DND-41 (cell line): ENCODE measurements at regions not wholly inside any gene's neighbourhood (a gene's known extent, or its start where the extent isn't known, plus 50 kb on each side); places are given as distances from the start of the nearest gene placed in this dataset.

Source experiments
- ATAC-seq: fragments of 200-7000 bp; cut with Tn5 transposase; 3 replicates; pipeline ENCODE4 v1.9.1; 2021; ENCODE audit warnings: low read depth; ENCODE audit not compliant: insufficient read depth
- DNase-seq: peaks from one replicate; pipeline ENCODE4 v3.0.0-alpha.2; 2020
- H2AFZ ChIP-seq: 2 replicates; pipeline ENCODE4 v1.6.0; 2012; ENCODE audit warnings: low read depth, low read length
- H3K27ac ChIP-seq: 2 replicates; pipeline ENCODE4 v1.5.1; 2012; ENCODE audit warnings: low read length, inconsistent platforms
- H3K27me3 ChIP-seq: fragments of 200-600 bp; sonication (generic); 2 replicates; pipeline ENCODE4 v1.6.0; 2012; ENCODE audit warnings: low read length, mild to moderate bottlenecking, inconsistent platforms; ENCODE audit not compliant: insufficient read depth, poor library complexity
- H3K36me3 ChIP-seq: 2 replicates; pipeline ENCODE4 v1.5.1; 2012; ENCODE audit warnings: low read length, inconsistent platforms; ENCODE audit not compliant: insufficient read depth
- H3K4me1 ChIP-seq: 2 replicates; pipeline ENCODE4 v1.5.1; 2012; ENCODE audit warnings: mild to moderate bottlenecking, low read length; ENCODE audit not compliant: insufficient read depth
- H3K4me2 ChIP-seq: 2 replicates; pipeline ENCODE4 v1.6.0; 2012; ENCODE audit warnings: mild to moderate bottlenecking, moderate library complexity, low read length, inconsistent platforms; ENCODE audit not compliant: insufficient read depth
- H3K4me3 ChIP-seq, 2 experiments: fragments of 200-600 bp in 1 of 2; shearing (Covaris generic) in 1 of 2; 2 replicates each; pipeline ENCODE4 v1.5.1; 2012 to 2016; ENCODE audit warnings: inconsistent platforms in 2 of 2, low read length in 2 of 2, mild to moderate bottlenecking in 2 of 2, low read depth in 1 of 2, moderate library complexity in 1 of 2
- H3K79me2 ChIP-seq: 2 replicates; pipeline ENCODE4 v1.6.0; 2012; ENCODE audit warnings: low read length, inconsistent platforms; ENCODE audit not compliant: insufficient read depth
- H3K9ac ChIP-seq: 2 replicates; pipeline ENCODE4 v1.6.0; 2012; ENCODE audit warnings: low read depth, mild to moderate bottlenecking, inconsistent platforms, low read length, moderate library complexity
- H3K9me3 ChIP-seq: 2 replicates; pipeline ENCODE4 v1.5.1; 2012; ENCODE audit warnings: low read length, moderate library complexity, mild to moderate bottlenecking, inconsistent platforms; ENCODE audit not compliant: insufficient read depth, severe bottlenecking
- H4K20me1 ChIP-seq: 2 replicates; pipeline ENCODE4 v1.6.0; 2012; ENCODE audit warnings: low read length; ENCODE audit not compliant: insufficient read depth
- EZH2 ChIP-seq: IDR thresholded peaks from 3 replicates; pipeline ENCODE4 v1.6.1; 2012; ENCODE audit warnings: borderline replicate concordance, low read depth, mild to moderate bottlenecking, moderate library complexity, low read length, inconsistent platforms; ENCODE audit not compliant: severe bottlenecking
- TF ChIP-seq, protein P1 (sequence below): IDR thresholded peaks from 2 replicates; pipeline ENCODE4 v1.5.1; 2012; ENCODE audit warnings: borderline replicate concordance, low read length, moderate library complexity, mild to moderate bottlenecking; ENCODE audit not compliant: poor library complexity, severe bottlenecking; ENCODE audit errors: extremely low read depth

DNA sequence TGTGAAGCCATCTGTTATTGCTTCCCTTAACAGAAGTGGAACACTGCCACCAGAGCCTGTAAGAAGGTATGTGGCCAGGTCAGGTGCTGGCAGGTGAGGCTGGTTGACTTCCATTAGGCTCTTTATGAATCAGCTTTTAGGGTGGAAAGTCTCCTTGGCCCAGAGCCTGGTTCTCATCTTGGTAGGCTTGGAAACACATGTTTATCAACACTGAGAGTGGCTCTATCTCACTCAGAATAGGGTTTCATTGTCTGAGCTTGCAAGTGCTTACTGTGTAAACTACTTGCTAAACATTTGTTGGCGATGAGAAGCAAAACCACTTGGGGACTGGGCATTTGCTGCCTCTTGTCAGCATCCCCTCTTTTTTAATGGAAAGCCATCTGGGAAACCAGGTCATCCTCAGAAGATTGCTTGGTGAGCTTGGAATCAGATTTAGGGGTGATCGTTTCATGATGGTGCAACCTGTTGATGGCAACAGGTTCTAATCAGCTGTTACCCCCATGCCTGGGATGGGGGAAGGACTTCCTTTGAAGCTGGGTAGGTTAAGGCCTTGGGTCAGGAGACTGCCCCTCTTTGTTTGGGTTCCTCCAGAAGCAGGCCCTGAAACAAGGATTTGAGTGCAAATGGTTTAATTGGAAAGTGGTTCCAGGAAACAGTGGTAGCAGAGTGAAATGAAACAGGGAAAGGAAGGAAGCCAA is 75.0 kb upstream of the AMPD3 start:
- ATAC-seq (no peak), DNase-seq (no peak)
- H3K4me2 ChIP-seq, result no peak overlapping the region

DNA sequence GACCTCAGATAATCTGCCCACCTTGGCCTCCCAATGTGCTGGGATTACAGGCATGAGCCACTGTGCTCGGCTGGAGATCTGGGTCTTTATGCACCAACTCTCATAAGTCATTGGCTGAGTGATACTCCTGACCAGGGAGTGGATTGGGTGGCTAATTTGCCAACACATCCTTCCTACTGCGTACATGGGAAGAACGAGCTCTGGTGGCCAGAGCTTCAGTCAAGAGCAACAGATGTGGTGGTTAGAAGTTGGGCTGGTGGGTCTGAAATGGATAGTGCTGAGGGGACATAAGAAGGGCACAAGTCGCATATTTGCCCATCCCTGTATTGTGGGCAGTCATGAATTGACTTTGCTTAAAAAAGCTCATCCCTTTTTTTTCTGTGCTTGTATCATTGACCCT is 74.1 kb upstream of the AMPD3 start:
- no peak overlapping the region for H3K4me3 ChIP-seq
- no peak overlapping the region for H3K9ac ChIP-seq
- H4K20me1 ChIP-seq, result no peaks in the 10 kb centered on the region
- no peak overlapping the region for H2AFZ ChIP-seq
- H3K27me3 ChIP-seq, result no peaks in the 10 kb centered on the region
- H3K9me3 ChIP-seq, result no peaks in the 10 kb centered on the region
- H3K4me1 ChIP-seq, result no peaks in the 10 kb centered on the region
- no peak for DNase-seq
- H3K79me2 ChIP-seq, result no peaks in the 10 kb centered on the region
- H3K27ac ChIP-seq, result no peak overlapping the region
- no peaks in the 10 kb centered on the region for H3K36me3 ChIP-seq
- ATAC-seq, result no peak
- TF ChIP-seq, protein P1, sequence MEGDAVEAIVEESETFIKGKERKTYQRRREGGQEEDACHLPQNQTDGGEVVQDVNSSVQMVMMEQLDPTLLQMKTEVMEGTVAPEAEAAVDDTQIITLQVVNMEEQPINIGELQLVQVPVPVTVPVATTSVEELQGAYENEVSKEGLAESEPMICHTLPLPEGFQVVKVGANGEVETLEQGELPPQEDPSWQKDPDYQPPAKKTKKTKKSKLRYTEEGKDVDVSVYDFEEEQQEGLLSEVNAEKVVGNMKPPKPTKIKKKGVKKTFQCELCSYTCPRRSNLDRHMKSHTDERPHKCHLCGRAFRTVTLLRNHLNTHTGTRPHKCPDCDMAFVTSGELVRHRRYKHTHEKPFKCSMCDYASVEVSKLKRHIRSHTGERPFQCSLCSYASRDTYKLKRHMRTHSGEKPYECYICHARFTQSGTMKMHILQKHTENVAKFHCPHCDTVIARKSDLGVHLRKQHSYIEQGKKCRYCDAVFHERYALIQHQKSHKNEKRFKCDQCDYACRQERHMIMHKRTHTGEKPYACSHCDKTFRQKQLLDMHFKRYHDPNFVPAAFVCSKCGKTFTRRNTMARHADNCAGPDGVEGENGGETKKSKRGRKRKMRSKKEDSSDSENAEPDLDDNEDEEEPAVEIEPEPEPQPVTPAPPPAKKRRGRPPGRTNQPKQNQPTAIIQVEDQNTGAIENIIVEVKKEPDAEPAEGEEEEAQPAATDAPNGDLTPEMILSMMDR, result no peak
- no peak for TF ChIP-seq EZH2
- H3K4me2 ChIP-seq, result no peak overlapping the region

More for the DNA sequence above, 75.0 kb upstream of the AMPD3 start:
- H3K9ac ChIP-seq, result no peak overlapping the region
- H2AFZ ChIP-seq, result no peak overlapping the region
- no peaks in the 10 kb centered on the region for H3K27me3 ChIP-seq
- TF ChIP-seq, protein P1, result no peak
- no peak for TF ChIP-seq EZH2
- no peaks in the 10 kb centered on the region for H3K79me2 ChIP-seq
- H3K36me3 ChIP-seq, result no peaks in the 10 kb centered on the region
- no peaks in the 10 kb centered on the region for H3K4me1 ChIP-seq
- H4K20me1 ChIP-seq, result no peaks in the 10 kb centered on the region
- H3K4me3 ChIP-seq, result no peak overlapping the region
- no peaks in the 10 kb centered on the region for H3K9me3 ChIP-seq
- H3K27ac ChIP-seq, result no peak overlapping the region

- H4K20me1 ChIP-seq, result no peaks in the 10 kb centered on the region
- no peak overlapping the region for H3K4me3 ChIP-seq
- H3K9me3 ChIP-seq, result no peaks in the 10 kb centered on the region
- ATAC-seq (no peak), DNase-seq (no peak)
- H3K27ac ChIP-seq, result no peak overlapping the region
- no peaks in the 10 kb centered on the region for H3K36me3 ChIP-seq
- no peak overlapping the region for H3K4me2 ChIP-seq
- H3K9ac ChIP-seq, result no peak overlapping the region
- H3K27me3 ChIP-seq, result no peaks in the 10 kb centered on the region
- H2AFZ ChIP-seq, result no peak overlapping the region
- no peaks in the 10 kb centered on the region for H3K79me2 ChIP-seq
- TF ChIP-seq, protein P1, result no peak
- TF ChIP-seq EZH2, result no peak
- H3K4me1 ChIP-seq, result no peaks in the 10 kb centered on the region
Measured at GRCh38 chr11:10381736-10382135, 73.3 kb upstream of the AMPD3 start.

GRCh38 chr11:10382518-10382917 is 72.5 kb upstream of the AMPD3 start:
- no peak overlapping the region for H3K4me2 ChIP-seq

More at GRCh38 chr11:10382518-10382917, 72.5 kb upstream of the AMPD3 start:
- H3K4me3 ChIP-seq, result no peak overlapping the region
- H2AFZ ChIP-seq, result no peak overlapping the region
- H3K9me3 ChIP-seq, result no peaks in the 10 kb centered on the region
- no peaks in the 10 kb centered on the region for H4K20me1 ChIP-seq
- no peak overlapping the region for H3K27ac ChIP-seq
- H3K36me3 ChIP-seq, result no peaks in the 10 kb centered on the region
- DNase-seq (no peak), ATAC-seq (peak; percentile 45; the same call in 1 of the 3 replicates)
- no peaks in the 10 kb centered on the region for H3K4me1 ChIP-seq
- no peaks in the 10 kb centered on the region for H3K79me2 ChIP-seq
- no peak for TF ChIP-seq EZH2
- TF ChIP-seq, protein P1, result no peak
- no peak overlapping the region for H3K9ac ChIP-seq
- H3K27me3 ChIP-seq, result no peaks in the 10 kb centered on the region
